ENCODE measurements at regions not wholly inside any gene's neighbourhood (a gene's known extent, or its start where the extent isn't known, plus 50 kb on each side); places are given as distances from the start of the nearest gene placed in this dataset.

GRCh38 chr2:8416849-8417832 lies 264.7 kb upstream of the ID2 start:
- TF ChIP-seq NFIC (IDR thresholded peaks at IDR 0.05) (no peak), FOXM1 (IDR thresholded peaks at IDR 0.05; ENCODE audit: borderline replicate concordance, low read depth) (no peak), TAF1 (IDR thresholded peaks at IDR 0.05; ENCODE audit: low read depth) (no peak), EP300 (IDR thresholded peaks at IDR 0.05; ENCODE audit: borderline replicate concordance) (no peak), ZBTB7A (IDR thresholded peaks at IDR 0.05; ENCODE audit: low read depth) (no peak), REST (IDR thresholded peaks at IDR 0.05; ENCODE audit: low read depth) (no peak), EGR1 (IDR thresholded peaks at IDR 0.05) (no peak), TEAD4 (IDR thresholded peaks at IDR 0.05) (no peak), RAD21 (IDR thresholded peaks at IDR 0.05; ENCODE audit: low read depth) (no peak), TCF12 (IDR thresholded peaks at IDR 0.05; ENCODE audit: low read depth) (no peak), YY1 (IDR thresholded peaks at IDR 0.05; ENCODE audit: low read depth) (no peak), CREB1 (IDR thresholded peaks at IDR 0.05; ENCODE audit: low read depth) (no peak), CEBPB (IDR thresholded peaks at IDR 0.05) (no peak)
- TF ChIP-seq, protein P1, sequence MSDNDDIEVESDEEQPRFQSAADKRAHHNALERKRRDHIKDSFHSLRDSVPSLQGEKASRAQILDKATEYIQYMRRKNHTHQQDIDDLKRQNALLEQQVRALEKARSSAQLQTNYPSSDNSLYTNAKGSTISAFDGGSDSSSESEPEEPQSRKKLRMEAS (IDR thresholded peaks at IDR 0.05), result no peak
